HG03432 (cell line): ENCODE measurements at regions not wholly inside any gene's neighbourhood (a gene's known extent, or its start where the extent isn't known, plus 50 kb on each side); places are given as distances from the start of the nearest gene placed in this dataset.

ENCODE experiments used
- ATAC-seq: cut with Tn5 transposase; IDR thresholded peaks from one replicate; pipeline ENCODE4 v1.9.1; 2021; ENCODE audit warnings: mild to moderate bottlenecking, moderate library complexity; ENCODE audit not compliant: unreplicated experiment

GRCh38 chr11:92317222-92317621 is 92.6 kb downstream of the FAT3 start:
- ATAC-seq = no peak

DNA sequence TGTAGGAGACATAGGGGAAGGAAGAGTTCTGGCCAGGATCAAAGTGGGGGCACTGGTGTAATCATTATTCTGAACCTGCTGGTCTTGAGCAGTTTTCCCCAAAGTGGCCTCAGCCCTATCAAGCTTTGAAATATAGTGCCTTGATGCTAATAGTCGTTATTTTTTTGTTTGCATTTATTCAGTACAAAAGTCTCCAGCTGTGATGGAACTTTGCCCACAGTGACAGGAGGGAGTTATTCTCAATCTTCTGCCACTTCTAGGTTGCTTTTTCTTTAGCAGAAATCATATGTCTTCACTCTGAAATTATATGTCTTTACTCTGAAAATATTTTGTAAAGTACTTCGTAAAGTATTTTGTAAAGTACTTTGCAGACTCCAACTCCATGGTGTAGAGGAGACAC is 93.1 kb downstream of the FAT3 start:
- no peak for ATAC-seq

DNA sequence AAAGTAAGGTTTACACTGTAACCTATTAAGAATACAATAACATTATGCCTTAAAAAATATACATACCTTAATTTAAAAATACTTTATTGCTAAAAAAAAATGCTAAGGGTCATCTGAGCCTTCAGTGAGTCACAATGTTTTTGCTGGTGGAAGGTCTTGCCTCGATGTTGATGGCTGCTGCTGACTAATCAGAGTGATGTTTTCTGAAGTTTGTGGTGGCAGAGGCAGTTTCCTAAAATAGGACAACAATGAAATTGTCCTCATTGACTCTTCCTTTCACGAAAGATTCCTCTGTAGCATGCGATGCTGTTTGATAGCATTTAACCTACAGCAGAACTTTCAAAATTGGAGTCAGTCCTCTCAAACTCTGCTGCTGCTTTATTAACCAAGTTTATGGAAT is 97.6 kb downstream of the FAT3 start:
- no peak for ATAC-seq

GRCh38 chr11:92324890-92325289 is 100.3 kb downstream of the FAT3 start:
- ATAC-seq = no peak

DNA sequence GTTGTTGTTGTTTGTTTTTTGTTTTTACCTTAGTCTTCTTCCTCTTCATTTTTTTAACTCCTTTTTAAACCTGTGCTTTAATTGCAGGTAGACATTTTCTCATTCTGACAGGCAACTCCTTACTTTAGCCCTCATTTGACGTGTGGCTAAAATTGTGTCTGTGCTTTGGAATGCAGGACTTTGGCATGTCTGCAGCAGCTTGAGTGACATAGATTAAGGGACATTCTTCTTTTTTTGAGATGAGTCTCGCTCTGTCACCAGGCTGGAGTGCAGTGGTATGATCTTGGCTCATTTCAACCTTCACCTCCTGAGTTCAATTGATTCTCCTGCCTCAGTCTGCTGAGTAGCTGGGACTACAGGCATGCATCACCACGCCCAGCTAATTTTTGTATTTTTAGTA is 100.8 kb downstream of the FAT3 start:
- ATAC-seq = no peak

GRCh38 chr11:92329137-92329536 is 104.5 kb downstream of the FAT3 start:
- ATAC-seq = no peak

GRCh38 chr11:92329646-92330045 is 105.0 kb downstream of the FAT3 start:
- no peak for ATAC-seq

- no peak for ATAC-seq
Measured at GRCh38 chr11:92330114-92330513, 105.5 kb downstream of the FAT3 start.

GRCh38 chr11:92332986-92333385 is 108.4 kb downstream of the FAT3 start:
- ATAC-seq = no peak

DNA sequence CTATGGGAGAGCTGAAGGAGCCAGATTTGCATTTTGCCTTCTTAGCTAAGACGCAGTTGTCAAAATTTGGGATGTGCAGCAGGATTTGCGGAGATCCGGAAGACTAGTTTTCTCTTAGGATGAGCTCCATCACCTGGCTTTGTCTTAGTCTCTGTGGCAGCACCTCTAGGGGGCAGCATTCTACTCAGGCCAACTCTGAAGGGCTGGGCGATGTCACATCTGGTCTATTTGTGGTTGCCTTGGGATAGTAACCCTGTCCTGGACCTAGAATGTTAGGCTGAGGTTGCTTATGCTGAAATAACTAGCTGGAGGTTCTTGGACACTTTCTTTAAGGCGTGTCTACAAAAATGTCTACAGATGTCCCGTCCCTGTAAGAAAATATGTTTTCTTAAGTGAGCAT is 116.2 kb downstream of the FAT3 start:
- peak; percentile 60 for ATAC-seq

DNA sequence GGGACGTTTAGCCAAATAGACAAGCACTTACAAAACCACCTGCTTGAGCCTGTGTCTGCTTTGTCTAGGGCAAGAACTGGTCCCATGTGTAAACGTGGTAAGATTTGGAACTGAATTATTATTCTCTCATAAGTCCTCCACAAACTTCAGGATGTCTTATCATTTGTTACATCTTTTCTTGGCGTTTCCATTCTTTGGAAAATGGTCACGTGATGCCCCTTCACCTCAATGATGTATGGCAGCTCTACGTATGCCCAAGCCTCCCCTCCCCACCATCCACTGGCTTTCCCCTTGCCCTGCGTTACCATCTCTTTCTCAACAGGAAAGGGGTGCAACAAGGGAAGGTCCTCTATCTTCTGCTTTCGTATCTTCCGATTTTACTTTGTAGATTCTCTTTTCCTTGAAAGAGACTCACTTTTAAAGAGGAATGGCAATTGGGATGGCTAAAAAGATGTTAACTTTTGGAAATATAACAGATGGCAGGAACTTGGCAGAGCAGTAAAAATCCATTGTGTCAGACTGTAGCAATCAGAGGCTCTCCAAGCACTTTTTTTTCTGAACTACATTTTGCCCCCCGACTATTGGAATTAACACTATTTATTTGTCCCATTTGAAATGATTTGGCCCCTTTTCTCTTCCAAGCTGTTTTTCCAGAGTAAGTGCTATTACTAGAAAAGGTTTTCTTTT is 117.6 kb downstream of the FAT3 start:
- no peak for ATAC-seq

- no peak for ATAC-seq
Measured at GRCh38 chr11:92342886-92343285, 118.3 kb downstream of the FAT3 start.

- ATAC-seq = no peak
Measured at GRCh38 chr11:92346220-92346619, 121.6 kb downstream of the FAT3 start.

- ATAC-seq = no peak
Measured at GRCh38 chr11:92347454-92347853, 122.8 kb downstream of the FAT3 start.

- no peak for ATAC-seq
Measured at GRCh38 chr11:92349486-92350156, 125.0 kb downstream of the FAT3 start.

DNA sequence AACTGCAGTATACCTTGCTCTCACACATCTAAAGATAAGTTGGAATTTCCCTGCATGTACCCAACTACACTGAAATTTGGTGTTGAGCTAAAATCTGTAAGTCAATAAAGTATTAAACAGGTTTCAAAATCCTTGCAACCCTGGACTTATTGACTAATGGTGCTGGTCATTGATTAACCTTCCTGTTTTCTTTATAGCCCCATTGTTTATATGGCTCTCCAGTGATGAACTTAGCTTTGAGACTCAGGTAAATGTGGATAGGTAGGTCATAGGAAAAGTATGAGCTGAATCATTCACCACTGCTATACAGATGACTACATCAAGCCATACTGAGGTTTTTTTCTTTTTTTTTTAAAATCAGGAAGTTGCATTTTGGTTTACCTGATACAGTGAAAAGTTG is 132.7 kb downstream of the FAT3 start:
- ATAC-seq = no peak

DNA sequence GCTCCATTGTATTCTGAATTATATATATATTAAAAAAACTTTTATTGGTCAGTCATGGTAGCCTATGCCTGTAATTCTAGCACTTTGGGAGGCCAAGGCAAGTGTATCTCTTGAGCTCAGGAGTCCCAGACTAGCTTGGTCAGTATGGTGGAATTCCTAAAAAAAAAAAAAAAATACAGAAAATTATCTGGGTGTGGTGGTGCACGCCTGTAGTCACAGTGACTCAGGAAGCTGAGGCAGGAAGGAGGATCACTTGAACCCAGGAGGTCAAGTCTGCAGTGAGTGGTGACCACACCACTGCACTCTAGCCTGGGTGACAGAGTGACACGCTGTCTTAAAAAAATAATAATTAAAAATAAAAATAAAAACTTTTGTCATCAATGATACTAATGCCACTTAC is 133.2 kb downstream of the FAT3 start:
- ATAC-seq = no peak

GRCh38 chr11:92361551-92361950 is 136.9 kb downstream of the FAT3 start:
- no peak for ATAC-seq

GRCh38 chr11:92362989-92363388 is 138.4 kb downstream of the FAT3 start:
- no peak for ATAC-seq

DNA sequence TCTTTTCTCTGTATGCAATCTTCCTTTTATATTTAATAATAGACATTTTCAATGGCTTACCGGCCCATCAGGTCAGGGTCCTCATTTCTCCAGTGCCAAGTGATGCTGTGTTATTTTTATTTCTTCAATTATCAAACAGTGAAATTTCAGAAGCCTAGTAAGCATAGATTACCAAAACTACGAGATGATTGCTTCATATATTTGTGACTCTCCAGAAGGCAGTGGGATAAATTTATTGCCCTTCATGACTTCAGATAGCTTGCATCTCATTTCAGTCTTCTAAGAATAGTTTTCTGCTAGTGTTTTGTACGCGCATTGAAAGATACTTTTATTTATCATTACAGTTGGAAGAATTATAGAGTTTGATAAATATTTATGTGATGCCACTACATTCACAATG is 139.6 kb downstream of the FAT3 start:
- no peak for ATAC-seq

DNA sequence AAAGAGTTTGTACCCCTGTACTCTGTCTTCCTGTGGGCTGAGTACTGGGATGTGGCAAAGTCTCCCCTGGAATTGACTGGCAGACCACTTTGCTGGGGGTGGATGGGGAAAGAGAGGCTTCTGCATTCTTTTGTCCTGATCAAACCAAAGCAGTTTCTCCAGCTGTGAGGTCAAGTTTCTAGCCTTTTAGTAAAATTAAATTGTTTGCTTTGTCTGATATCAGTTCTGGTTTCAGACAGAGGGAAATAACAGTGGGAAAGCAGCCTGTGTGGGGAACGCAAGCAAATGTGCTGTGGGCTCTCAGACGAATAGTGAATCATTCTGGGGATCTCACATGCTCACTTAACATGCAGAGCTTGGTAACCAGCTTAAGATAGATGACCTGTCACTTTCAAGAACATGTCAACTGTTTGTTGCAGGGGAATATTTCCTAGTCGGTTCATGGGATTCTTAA is 151.6 kb downstream of the FAT3 start:
- no peak for ATAC-seq

GRCh38 chr11:92376680-92377079 is 152.1 kb downstream of the FAT3 start:
- no peak for ATAC-seq

GRCh38 chr11:92380882-92381281 is 156.3 kb downstream of the FAT3 start:
- no peak for ATAC-seq
